Activated T-cell treated with anti-CD3 and anti-CD28 coated beads, Interleukin-2, amount 50 U/mL, for 48 hours (primary cell): ENCODE measurements at regions not wholly inside any gene's neighbourhood (a gene's known extent, or its start where the extent isn't known, plus 50 kb on each side); places are given as distances from the start of the nearest gene placed in this dataset.

Experiments used
- DNase-seq, 2 experiments: peaks; one replicate each; pipeline ENCODE4 v3.0.0-alpha.2; 2020

GRCh38 chr1:83571536-83571935 lies 427.4 kb downstream of the TTLL7 start:
- no peak for DNase-seq

- no peak for DNase-seq
These were observed 437.6 kb downstream of the TTLL7 start for GRCh38 chr1:83561346-83561745.

- no peak for DNase-seq
These were observed 439.6 kb downstream of the TTLL7 start for GRCh38 chr1:83559129-83559840.

- DNase-seq = no peak
These were observed 443.1 kb downstream of the TTLL7 start for GRCh38 chr1:83555871-83556270.

GRCh38 chr1:83554174-83554573 lies 444.8 kb downstream of the TTLL7 start:
- DNase-seq = no peak

- no peak for DNase-seq
These were observed 446.1 kb downstream of the TTLL7 start for GRCh38 chr1:83552820-83553219.

GRCh38 chr1:83548311-83548710 lies 450.6 kb downstream of the TTLL7 start:
- DNase-seq = no peak

GRCh38 chr1:83547901-83548300 lies 451.0 kb downstream of the TTLL7 start:
- no peak for DNase-seq

- DNase-seq = no peak
These were observed 452.1 kb downstream of the TTLL7 start for GRCh38 chr1:83546874-83547273.

GRCh38 chr1:83545066-83545862 lies 453.7 kb downstream of the TTLL7 start:
- no peak for DNase-seq

- DNase-seq = no peak
These were observed 455.5 kb downstream of the TTLL7 start for GRCh38 chr1:83543222-83543973.

GRCh38 chr1:83531521-83532309 lies 467.2 kb downstream of the TTLL7 start:
- DNase-seq = no peak

- no peak for DNase-seq
These were observed 468.4 kb downstream of the TTLL7 start for GRCh38 chr1:83530506-83530905.

- no peak for DNase-seq
These were observed 470.9 kb downstream of the TTLL7 start for GRCh38 chr1:83527987-83528386.

- no peak for DNase-seq
These were observed 478.1 kb downstream of the TTLL7 start for GRCh38 chr1:83520797-83521196.

GRCh38 chr1:83516369-83516768 lies 482.6 kb downstream of the TTLL7 start:
- DNase-seq = no peak

- DNase-seq = no peak
These were observed 483.3 kb downstream of the TTLL7 start for GRCh38 chr1:83515578-83516154.

GRCh38 chr1:83512373-83513193 lies 486.3 kb downstream of the TTLL7 start:
- no peak for DNase-seq

- no peak for DNase-seq
These were observed 487.7 kb downstream of the TTLL7 start for GRCh38 chr1:83511146-83511726.

- DNase-seq = no peak
These were observed 489.6 kb downstream of the TTLL7 start for GRCh38 chr1:83509301-83509781.
